NCI-H446 (cell line): ENCODE measurements at regions not wholly inside any gene's neighbourhood (a gene's known extent, or its start where the extent isn't known, plus 50 kb on each side); places are given as distances from the start of the nearest gene placed in this dataset.
"Not testable (repeated sequence)": the region's sequence is repeated elsewhere in the genome, so short reads cannot be mapped to it uniquely, and the experiment has no call there.

Experiments used
- DNase-seq, 2 experiments: peaks; one replicate each; lab custom pipeline; 2025; lab: John Stamatoyannopoulos, UW

DNA sequence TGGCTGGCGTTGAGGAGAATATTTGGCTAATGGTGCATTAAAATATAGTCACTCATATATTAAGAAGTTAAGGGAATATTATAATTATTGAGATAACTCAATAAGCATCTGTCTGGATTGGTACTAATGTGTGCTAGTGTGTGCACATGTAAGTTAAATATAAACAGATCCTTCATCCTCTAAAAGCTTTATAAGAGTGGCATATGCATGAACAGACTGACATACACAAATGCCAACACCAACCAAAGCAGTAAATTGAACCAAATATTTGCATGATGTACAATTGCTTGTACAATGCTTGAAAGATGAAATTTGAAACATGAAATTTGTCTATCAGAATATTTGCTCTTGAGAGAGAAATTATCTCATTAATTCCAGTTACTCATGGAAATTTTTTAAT, 344.9 kb downstream of the ADGRL2 start:
- no peak for DNase-seq

DNA sequence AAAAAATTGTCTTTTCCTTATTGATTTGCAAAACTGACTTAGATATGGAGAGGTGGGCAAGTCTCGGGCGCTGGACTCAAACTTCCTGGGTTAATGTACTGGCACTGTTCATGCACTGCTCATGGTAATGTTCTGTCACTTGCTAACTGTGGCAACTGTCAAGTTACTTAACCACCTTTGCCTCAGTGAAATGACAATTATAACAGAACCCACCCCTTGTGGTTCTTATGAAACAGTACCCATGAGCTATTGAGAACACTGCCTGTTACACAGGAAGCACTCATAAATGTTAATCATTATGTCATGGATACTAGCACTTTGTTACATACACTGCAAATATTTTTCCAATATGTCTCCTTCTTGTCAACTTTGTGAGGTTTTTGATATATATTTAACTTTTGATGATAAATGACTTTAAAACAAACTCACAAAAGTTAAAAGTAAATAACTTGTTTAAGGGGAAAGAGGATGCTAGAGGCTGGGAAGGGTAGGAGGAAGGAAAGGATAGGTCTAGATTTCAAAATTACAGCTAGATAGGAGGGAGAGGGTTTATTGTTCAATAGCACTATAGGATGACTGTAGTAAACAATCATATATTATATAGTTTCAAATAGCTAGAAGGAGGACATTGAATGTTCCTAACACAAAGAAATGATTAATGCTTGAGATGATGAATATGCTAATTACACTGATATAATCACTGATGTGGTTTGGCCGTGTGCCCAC, 342.5 kb downstream of the ADGRL2 start:
- DNase-seq = no peak

DNA sequence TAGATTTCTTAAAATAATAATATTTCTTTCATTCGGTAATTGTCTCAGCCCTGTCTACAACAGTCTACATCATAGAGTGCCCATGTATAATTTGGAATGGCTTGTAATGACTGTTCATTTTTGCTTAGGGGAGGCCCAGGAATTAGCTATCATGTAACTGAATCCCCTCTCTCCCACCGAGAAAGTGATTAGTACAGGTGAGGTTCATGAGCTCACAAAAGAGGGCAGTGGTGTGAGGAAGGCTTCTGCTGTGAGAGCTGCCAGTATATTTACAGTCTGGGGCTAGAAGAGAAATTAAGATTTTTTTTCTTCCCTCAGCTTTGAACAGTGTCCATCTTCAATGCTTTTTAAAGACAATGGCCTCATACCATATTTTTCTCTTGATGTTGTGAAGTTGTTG, 340.7 kb downstream of the ADGRL2 start:
- no peak for DNase-seq

DNA sequence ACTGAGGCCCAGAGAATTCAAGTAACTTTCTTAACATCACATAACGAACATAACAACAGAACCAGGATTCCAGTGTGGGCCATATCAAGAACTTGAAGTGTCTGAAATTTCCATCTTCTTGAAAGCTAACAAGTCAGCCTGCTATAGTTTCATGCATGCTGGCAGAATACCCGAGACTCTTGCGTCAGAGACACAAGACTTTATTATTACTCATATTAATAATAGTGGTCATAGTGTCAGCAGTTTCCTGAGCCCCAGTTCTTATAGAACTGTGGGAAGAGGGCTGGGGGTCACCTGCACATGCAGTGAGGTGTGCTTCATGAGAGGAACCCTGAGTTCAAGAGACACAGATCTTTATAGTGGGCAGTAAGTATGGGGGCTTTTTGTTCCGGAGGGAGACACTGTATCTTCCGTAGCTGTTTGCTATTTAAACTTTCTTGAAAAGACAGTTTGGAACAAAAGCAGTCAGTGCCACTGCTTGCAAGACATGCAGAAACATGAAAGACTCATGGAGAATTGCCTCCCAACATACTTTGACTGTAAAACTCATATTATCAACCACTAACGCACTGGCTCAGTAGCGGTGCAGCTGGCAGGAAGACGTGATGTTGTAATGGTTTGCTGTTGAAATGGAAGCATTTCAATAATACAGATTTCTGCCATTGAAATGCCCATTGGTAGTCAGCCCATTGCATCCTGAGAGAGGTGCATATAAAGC, 339.2 kb downstream of the ADGRL2 start:
- no peak for DNase-seq

DNA sequence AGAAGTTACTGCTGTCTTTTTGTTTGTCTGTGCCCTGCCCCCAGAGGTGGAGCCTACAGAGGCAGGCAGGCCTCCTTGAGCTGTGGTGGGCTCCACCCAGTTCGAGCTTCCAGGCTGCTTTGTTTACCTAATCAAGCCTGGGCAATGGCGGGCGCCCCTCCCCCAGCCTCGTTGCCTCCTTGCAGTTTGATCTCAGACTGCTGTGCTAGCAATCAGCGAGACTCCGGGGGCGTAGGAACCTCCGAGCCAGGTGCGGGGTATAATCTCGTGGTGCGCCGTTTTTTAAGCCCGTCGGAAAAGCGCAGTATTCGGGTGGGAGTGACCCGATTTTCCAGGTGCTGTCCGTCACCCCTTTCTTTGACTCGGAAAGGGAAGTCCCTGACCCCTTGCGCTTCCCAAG, 335.6 kb downstream of the ADGRL2 start:
- not testable (repeated sequence) for DNase-seq

DNA sequence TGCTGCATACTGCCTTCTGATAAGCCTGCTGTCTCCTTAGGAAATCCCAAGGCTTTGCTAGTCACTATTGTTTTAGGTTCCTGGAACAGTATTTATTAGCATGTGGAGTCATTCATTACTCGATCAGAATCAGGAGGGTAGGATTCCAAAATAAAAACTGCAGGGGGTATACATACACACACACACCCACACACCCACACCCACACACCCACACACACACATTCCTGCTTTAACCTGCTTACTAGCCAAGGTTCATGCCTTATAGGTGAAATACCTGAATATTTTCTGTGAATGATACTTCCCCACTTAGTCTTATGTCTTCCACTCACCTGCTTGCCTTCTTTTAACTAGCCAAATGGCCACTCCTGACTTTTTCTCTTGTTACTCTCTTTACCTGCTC, 325.1 kb downstream of the ADGRL2 start:
- no peak for DNase-seq

DNA sequence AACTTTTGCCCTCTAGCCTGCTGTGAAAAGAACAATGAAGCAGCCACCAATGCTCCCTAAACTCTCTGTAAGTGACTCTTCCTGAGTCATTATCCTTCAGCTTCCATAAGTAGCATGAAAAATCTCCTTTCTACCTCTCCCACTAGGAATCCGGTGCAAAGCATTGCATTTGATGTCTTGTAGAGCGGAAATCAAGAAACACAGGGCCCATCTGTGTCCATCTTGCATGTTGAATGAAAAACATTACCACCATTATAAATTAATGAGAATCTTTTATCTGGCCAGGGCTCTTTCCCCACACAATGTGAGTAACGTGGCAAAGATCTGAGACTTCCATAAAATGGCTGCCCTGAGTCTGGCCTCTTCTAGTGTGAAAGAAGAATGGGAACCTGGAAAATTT, 324.4 kb downstream of the ADGRL2 start:
- no peak for DNase-seq

DNA sequence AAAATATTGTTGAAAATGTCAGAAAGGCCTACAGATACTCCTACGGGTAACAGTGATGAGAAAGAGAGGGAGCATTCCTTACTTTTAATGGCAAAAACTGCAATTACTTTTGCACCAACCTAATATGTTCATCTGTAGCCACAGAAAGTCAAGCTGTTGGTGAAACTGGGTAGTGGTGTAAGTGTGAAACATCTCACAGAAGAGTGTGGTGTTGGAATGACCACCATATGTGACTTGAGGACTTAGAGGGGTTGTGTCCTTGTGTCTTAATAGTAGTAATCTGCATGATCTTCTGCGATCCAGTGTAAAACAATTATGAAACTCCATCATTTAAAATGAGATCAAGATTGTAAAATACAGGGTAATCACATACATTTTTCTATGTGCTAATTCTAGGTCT, 320.7 kb downstream of the ADGRL2 start:
- no peak for DNase-seq

DNA sequence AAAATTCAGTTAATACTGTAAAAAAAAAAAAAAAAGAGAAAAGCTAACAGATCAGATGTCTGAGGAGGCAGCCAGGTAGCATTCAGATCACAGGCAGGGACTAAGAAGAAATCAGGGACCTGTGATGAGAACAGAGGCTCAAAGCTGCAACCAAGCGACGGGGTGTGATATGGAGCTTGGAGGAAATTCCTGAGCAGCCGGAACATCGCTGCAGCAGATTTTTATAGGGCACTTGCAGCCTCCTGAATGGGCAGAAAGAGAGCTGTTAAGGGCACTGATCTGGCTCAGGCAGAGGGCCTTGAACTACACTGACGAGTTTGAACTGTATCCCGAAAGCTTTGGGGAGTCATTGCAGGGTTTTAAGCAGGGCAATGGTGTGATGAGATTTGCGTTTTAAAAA, 315.4 kb downstream of the ADGRL2 start:
- no peak for DNase-seq

DNA sequence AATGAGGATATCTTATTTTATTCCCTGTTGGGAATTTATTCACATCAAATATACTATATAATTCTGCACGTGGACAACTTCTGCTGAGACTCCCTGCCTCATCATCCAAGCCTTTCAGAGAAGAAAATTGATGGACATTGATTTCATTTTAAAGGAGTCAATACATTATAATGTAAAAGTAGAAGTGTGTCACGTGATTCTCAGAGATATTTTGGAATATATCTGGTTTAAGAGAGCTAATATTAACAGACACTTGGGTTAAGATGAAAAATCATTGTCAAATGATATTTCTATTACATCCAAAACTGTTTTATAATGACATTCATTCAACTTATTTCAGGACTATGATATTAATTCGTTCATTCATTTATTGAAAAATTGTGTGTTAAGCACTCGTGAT, 314.2 kb downstream of the ADGRL2 start:
- no peak for DNase-seq

DNA sequence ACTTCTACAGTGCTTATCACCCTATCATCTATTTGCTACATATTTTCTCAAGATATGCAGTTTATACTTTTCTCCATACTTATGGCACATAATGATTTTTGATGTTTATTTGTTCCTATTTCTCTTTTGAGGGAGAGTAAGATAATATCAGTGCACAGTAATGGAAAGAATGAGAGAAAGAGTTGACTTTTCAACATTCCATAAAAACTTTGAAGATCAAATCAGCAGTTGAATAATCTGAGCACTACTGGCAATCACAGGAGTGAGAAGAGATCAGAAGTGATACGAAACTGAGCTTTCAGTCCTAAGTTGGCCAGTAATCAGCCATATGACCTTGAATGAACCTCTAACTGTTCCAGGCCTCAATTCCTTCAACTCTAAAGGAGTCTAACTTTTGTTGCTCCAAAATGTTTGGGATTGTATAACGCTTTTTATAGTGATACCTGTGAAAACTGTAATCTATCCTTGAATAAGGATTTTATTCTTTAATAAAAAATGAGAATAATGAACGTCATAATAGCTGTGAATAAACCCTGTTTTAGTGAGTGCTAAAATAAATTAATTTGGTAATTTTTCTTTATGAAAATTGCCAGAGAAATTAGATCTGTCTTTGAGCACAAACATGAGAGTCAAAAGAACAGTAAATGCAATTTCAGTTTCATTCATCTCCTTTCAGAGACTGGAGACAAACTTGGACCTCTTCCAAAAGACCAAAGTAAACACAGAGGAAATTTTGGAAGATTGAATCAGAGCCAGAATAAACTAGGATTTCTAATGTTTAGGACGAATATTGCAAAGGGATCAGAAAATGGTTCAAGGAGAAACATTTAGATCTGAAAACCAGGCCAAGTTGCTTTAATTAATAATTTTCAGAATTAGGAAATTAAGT, 309.9 kb downstream of the ADGRL2 start:
- peak; percentile 56 to 92 for DNase-seq

DNA sequence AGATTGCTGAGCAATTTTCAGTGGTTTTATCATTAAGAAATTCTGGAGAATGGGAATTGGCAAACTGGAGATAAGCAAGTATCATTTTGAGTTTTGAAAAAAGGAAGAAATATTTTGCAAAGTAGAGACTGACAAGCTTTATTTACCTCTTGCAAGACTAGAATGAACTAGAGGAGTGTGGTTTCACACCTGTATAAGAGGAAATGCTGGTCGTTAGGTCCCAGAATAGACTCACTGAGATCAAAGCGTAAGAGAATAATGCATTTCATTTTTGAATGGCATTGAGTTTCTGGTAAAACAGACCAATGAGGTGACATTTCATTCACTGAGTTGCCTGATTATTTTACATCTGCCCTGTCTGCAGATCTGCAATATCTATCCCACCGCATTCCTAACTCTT, 308.1 kb downstream of the ADGRL2 start:
- no peak for DNase-seq

DNA sequence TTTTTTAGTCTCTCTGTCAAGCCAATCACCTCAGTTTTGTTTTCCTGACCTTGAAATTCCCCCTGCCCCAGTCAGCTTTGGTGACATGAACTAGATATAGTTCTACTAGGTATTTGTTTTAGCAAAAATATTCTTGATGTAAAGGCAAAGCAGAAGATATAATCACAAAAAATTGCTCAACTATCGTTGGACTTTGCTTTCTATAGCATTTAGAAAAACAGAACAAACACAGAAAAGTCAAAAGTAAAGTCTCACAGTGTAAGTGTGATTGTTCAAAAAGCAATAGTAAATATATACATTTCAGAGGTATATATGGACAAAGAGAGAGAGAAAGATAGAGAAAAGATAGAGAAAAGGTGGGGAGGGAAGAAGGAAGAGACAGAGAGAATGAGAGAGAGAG, 305.9 kb downstream of the ADGRL2 start:
- DNase-seq = no peak

DNA sequence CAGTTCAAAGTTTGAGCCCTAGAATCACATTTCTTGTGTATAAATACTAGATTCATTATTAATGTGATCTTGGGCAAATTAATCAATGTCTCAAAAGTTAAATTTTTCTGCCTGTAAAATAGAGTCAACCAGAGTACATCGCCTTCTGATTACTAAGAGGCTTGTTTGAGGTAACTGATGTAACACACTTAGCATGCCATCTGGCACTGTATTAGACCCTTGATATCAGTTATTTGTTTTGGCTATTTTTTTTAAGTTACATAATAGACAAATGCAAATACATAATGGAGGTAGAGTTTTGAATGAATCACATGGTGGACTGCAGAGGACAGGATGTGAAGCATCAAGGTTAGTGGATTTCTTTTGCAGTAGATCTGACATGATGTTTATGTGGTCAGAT, 298.4 kb downstream of the ADGRL2 start:
- no peak for DNase-seq

DNA sequence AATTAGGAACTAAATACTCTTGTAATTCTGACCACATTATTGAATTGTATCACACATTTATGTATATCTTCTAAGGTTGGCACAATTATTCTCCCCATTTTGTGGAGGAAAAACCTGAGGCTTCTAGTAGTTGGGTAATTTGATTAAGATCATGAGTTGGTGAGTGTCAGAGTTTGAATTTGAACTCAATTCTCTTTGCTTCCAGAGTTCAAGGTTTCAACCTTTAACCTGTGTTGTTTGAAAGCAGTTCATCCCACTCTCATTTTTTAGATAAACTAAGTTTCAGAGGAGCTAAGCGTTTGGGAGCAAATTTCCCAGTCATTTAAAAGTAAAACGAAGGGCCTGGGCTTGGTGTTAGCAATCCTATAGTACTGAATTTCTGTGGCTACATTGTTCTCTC, 293.4 kb downstream of the ADGRL2 start:
- no peak for DNase-seq

DNA sequence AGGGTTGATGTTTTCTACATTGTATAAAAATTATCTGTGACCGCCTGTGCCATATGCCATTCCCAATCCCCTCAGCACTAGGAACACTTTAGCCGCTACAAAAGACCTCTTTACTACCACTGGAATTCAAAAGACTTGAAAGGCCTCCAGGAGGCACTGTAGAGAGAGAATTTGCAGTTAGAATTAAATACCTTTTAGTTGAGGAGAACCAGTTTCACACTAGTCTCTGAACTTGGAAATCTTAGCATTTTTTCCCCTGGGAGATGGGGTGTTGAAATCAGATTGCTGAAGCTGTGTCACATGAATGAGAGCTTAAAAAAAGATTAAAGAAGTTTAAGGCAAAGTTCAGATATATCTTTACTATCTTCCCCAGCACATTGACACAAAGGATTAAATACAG, 291.0 kb downstream of the ADGRL2 start:
- no peak for DNase-seq

DNA sequence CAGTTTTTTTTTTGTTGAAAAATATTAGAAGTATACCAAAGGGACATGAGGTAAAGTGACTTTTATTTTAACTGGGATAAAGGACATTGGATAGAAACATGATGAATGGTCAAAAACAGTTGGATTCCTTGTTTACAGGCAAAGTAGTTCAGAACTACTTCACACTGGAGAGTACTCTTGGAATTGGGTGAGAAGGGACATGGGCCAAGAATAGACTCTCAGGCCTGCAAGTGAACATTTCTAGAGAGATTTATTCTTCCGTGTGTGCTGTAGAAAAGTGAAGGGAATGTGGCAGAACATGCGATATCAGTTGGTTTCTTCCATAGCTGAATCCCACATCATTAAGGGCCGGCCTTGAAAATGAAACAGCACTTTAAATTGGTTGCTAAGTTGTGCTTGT, 290.5 kb downstream of the ADGRL2 start:
- DNase-seq = no peak

DNA sequence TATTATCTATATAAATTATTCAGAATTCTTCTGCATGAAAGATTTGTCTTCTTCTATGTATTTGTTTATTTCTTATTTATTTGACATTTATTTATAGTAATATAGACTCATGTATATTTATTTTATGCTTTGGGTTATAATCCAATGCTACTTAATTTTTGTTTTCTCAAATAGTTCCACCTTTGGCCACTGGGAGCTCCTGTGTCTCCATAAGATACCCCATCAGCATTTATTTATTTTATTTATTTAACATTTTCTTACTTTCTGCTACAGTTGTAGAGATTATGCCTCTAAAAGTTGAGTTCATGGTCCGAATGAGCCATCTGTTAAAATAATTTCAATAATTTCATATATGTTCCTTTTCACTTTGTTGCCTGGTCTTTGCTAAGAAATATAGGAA, 289.4 kb downstream of the ADGRL2 start:
- DNase-seq = no peak

DNA sequence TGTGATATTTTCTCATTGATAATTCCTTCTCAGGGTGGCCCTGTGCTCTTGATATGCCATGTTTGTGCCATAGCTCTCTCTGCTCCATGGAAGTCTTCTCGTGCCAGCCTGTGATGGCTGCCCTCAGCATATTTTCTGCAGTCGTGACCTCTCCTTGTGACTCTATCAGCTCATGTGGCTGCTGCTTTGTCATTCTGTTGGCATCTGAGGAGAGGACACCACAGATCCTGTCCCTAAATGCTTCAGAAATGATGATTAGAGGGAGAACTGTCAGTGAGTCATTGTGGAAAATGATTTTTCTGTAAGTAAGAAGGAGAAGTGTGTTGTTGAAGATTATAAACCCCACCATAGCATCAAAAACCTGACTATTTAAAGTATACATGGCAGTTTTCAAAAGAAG, 286.0 kb downstream of the ADGRL2 start:
- no peak for DNase-seq

DNA sequence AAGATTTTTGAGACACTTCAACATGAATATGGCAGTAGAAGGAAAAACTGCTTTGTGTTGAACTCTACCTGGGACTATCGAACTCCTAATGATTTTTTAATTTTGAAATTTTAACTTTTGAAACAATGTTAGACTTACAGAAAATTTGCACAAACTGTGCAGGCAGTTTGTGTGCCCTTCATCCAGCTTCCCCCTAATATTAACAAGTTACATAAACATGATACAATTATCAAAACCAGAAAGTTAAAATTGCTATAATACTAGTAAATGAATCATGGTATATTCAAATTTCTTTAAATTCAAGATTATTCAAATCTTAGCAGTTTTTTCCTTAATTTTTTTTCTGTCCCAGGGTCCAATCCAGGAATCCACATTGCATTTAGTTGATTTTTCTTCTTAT, 278.9 kb downstream of the ADGRL2 start:
- no peak for DNase-seq

DNA sequence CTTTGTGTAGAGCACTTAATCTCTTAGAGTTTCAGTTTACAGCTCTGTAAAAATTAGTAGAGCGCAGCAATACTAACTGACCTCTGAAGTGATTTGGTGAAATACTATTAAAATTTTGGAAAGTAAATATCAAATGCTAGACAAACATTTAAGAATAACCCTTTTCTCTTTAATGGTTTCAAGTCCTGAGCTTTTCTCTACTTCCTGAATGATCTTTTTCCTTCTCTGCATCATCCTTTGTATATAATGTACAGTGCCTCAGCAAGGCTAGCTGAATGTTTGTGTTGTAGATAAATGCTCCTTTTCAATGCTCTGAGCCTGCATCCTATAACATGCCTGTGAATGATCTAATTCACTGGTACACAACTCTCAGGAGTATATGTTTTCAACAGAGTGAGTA, 272.9 kb downstream of the ADGRL2 start:
- DNase-seq = no peak

DNA sequence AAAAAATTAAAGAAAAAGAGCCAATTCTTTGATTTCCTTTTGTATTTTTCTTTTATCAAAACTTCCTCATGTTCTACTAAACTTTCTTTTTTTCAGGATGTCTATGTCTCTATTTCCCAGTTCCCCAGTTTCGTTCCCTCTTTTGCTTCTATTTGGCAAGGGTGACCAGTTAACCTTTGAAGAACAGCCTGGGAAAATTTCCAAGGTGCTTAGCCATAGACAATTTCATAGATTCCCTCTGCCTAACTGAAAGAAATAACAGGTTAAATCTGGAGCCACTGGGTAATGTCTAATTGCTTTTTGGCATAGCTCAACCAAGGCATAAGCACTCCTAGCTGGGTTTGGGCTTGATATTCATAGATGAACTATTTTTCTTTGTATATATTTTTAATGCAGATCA, 272.3 kb downstream of the ADGRL2 start:
- peak; percentile 66 to 93 for DNase-seq

DNA sequence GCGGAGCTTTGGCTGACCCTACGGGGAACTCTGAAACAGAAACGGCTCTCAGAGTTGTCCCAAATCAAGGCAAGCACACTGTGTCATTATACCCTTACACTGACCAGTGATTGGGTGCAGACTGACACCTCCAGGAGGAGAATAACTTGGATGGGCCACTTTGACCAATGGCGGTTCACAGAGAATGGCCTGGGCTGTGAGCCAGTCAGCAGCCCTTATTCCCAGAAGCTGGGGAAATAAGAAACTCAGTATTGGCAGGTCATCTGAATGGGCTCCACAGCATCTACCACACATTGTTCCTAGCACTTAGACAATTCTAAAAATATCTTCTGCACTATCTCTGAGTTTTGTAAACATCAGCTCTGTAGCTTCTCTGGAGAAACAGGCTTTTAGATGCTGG, 265.2 kb downstream of the ADGRL2 start:
- DNase-seq = no peak
